ENCODE measurements at regions not wholly inside any gene's neighbourhood (a gene's known extent, or its start where the extent isn't known, plus 50 kb on each side); places are given as distances from the start of the nearest gene placed in this dataset.

- TF ChIP-seq CTCF (conservative IDR thresholded peaks at IDR 0.05 in 1 of 2, IDR thresholded peaks at IDR 0.05 in 1 of 2; ENCODE audit: extremely low read depth in 1 of 2, insufficient read depth in 1 of 2, low read depth in 1 of 2, low read length in 2 of 2): no peak
- TF ChIP-seq EZH2 (IDR thresholded peaks at IDR 0.05; ENCODE audit: borderline replicate concordance, low read length): no peak
Measured at GRCh38 chr17:71485426-71485825, 635.4 kb upstream of the SOX9 start.

All from mammary epithelial cell (primary cell).